HCT116 (cell line): ENCODE measurements at regions not wholly inside any gene's neighbourhood (a gene's known extent, or its start where the extent isn't known, plus 50 kb on each side); places are given as distances from the start of the nearest gene placed in this dataset.

Source experiments
- ATAC-seq: fragments of 200-7000 bp; cut with Tn5 transposase; 2 replicates; pipeline ENCODE4 v1.9.1; 2020; ENCODE audit warnings: mild to moderate bottlenecking, moderate library complexity
- BruUV-seq: library from RNA; stranded (reverse); fragments of 400-500 nt; replicated peaks from 2 replicates; lab custom pipeline; 2021; lab: Mats Ljungman, UMichigan
- CTCF ChIA-PET: fragments of 300-600 bp; sonication (Branson Sonifier 250); formaldehyde crosslinking; loops from one replicate; lab custom pipeline; 2021; ENCODE audit warnings: antibody characterized with exemption; lab: Charles Lee
- POLR2A ChIA-PET: fragments of 300-600, 350-600 bp; sonication (Branson Sonifier 250); formaldehyde crosslinking; loops from one replicate; lab custom pipeline; 2021; ENCODE audit warnings: antibody characterized with exemption; lab: Charles Lee
- RAD21 ChIA-PET, 2 experiments: fragments of 300-600 bp; sonication (Branson Sonifier 250); formaldehyde crosslinking; loops; one replicate each; lab custom pipeline; 2023; ENCODE audit warnings: low total read pairs in 2 of 2; ENCODE audit not compliant: uncharacterized antibody in 2 of 2, unreplicated experiment in 2 of 2, low non-redundant PET in 1 of 2; lab: Charles Lee
- DNase-seq: peaks from one replicate; pipeline ENCODE4 v3.0.0-alpha.2; 2010; ENCODE audit warnings: low read depth, low spot score
- H2AFZ ChIP-seq: fragments of 200-600 bp; shearing (Covaris generic), sonication (generic); 2 replicates; pipeline ENCODE4 v1.6.1; 2017; ENCODE audit warnings: low read depth, mixed run types, mixed read lengths, antibody characterized with exemption, low read length; ENCODE audit not compliant: poor library complexity, severe bottlenecking
- H3K27ac ChIP-seq: 2 replicates; pipeline ENCODE4 v1.5.1; 2012; ENCODE audit warnings: low read depth, low read length
- H3K27me3 ChIP-seq: fragments of 200-600 bp; sonication (generic); 2 replicates; pipeline ENCODE4 v1.6.1; 2016; ENCODE audit warnings: mixed run types, low read length, mixed read lengths; ENCODE audit not compliant: insufficient read depth
- H3K36me3 ChIP-seq, 2 experiments: fragments of 200-500 bp in 1 of 2; fragments of 200-600 bp in 1 of 2; sonication (Bioruptor generic) in 1 of 2; sonication (generic) in 1 of 2; 2 replicates each; pipeline versions ENCODE4 v1.5.1 to v1.6.1; 2014 to 2016; ENCODE audit warnings: low read length in 2 of 2, inconsistent platforms in 1 of 2, mixed read lengths in 1 of 2, mixed run types in 1 of 2; ENCODE audit not compliant: insufficient read depth in 2 of 2, control insufficient read depth in 1 of 2
- H3K4me1 ChIP-seq, 2 experiments: fragments of 200-600 bp in 1 of 2; sonication (generic) in 1 of 2; 2 replicates each; pipeline versions ENCODE4 v1.5.1 to v1.6.1; 2012 to 2017; ENCODE audit warnings: low read length in 2 of 2, inconsistent platforms in 1 of 2, mild to moderate bottlenecking in 1 of 2, mixed read lengths in 1 of 2, mixed run types in 1 of 2, moderate library complexity in 1 of 2; ENCODE audit not compliant: insufficient read depth in 2 of 2, control insufficient read depth in 1 of 2
- H3K4me2 ChIP-seq: fragments of 200-600 bp; sonication (generic); 2 replicates; pipeline ENCODE4 v1.6.1; 2017; ENCODE audit warnings: mixed run types, low read length, mixed read lengths
- H3K4me3 ChIP-seq, 2 experiments: fragments of 200-600 bp in 1 of 2; sonication (generic) in 1 of 2; replicated peaks in 1 of 2; 2 replicates each; pipeline ENCODE4 v1.5.1; 2011 to 2016; ENCODE audit warnings: low read length in 2 of 2, control low read depth in 1 of 2, low read depth in 1 of 2, mild to moderate bottlenecking in 1 of 2, mixed read lengths in 1 of 2, mixed run types in 1 of 2
- H3K79me2 ChIP-seq: fragments of 200-600 bp; sonication (generic); 2 replicates; pipeline ENCODE4 v1.6.1; 2017; ENCODE audit warnings: mild to moderate bottlenecking, mixed run types, low read length, moderate library complexity, mixed read lengths; ENCODE audit not compliant: insufficient read depth
- H3K9ac ChIP-seq: fragments of 200-600 bp; sonication (generic); 2 replicates; pipeline ENCODE4 v1.6.1; 2016; ENCODE audit warnings: low read length, mixed read lengths
- H3K9me2 ChIP-seq: fragments of 200-600 bp; sonication (generic), shearing (Covaris generic); 2 replicates; pipeline ENCODE4 v1.6.1; 2017; ENCODE audit warnings: mixed run types, mild to moderate bottlenecking, moderate library complexity; ENCODE audit not compliant: insufficient read depth
- H3K9me3 ChIP-seq, 2 experiments: fragments of 200-500 bp in 1 of 2; fragments of 200-600 bp in 1 of 2; sonication (Bioruptor generic) in 1 of 2; sonication (generic) in 1 of 2; 2 replicates each; pipeline ENCODE4 v1.6.1; 2014 to 2017; ENCODE audit warnings: low read length in 2 of 2, mixed read lengths in 2 of 2, inconsistent platforms in 1 of 2, low read depth in 1 of 2, mild to moderate bottlenecking in 1 of 2, mixed run types in 1 of 2, moderate library complexity in 1 of 2; ENCODE audit not compliant: control insufficient read depth in 1 of 2, insufficient read depth in 1 of 2
- H4K20me1 ChIP-seq: fragments of 200-600 bp; sonication (generic), shearing (Covaris generic); 2 replicates; pipeline ENCODE4 v1.6.1; 2017; ENCODE audit warnings: mixed run types, mild to moderate bottlenecking, moderate library complexity; ENCODE audit not compliant: insufficient read depth
- ATF3 ChIP-seq: IDR thresholded peaks from 2 replicates; pipeline ENCODE4 v1.6.1; 2012
- CEBPB ChIP-seq: IDR thresholded peaks from 2 replicates; pipeline ENCODE4 v1.6.1; 2012; ENCODE audit warnings: low read depth
- CTCF ChIP-seq, 3 experiments: fragments of 200-600 bp in 1 of 3; sonication (generic) in 1 of 3; IDR thresholded peaks in 2 of 3; conservative IDR thresholded peaks in 1 of 3; 2 replicates each; pipeline ENCODE4 v1.5.1; 2012 to 2017; ENCODE audit warnings: low read depth in 2 of 3, low read length in 2 of 3, antibody characterized with exemption in 1 of 3, borderline replicate concordance in 1 of 3, control low read depth in 1 of 3, mild to moderate bottlenecking in 1 of 3, mixed read lengths in 1 of 3, mixed run types in 1 of 3, moderate library complexity in 1 of 3; ENCODE audit not compliant: insufficient read depth in 1 of 3
- EGR1 ChIP-seq: IDR thresholded peaks from 2 replicates; pipeline ENCODE4 v1.6.1; 2012; ENCODE audit warnings: low read depth
- ELF1 ChIP-seq: IDR thresholded peaks from 2 replicates; pipeline ENCODE4 v1.6.1; 2012; ENCODE audit warnings: low read depth, borderline replicate concordance
- EZH2 ChIP-seq: fragments of 200-600 bp; sonication (generic); IDR thresholded peaks from 2 replicates; pipeline ENCODE4 v1.6.1; 2017; ENCODE audit warnings: antibody characterized with exemption, mixed run types
- EZH2phosphoT487 ChIP-seq: fragments of 200-600 bp; IDR thresholded peaks from 2 replicates; pipeline ENCODE4 v1.6.1; 2018; ENCODE audit warnings: antibody characterized with exemption, borderline replicate concordance
- FOSL1 ChIP-seq: IDR thresholded peaks from 2 replicates; pipeline ENCODE4 v1.6.1; 2012; ENCODE audit warnings: low read depth
- JUND ChIP-seq: IDR thresholded peaks from 2 replicates; pipeline ENCODE4 v1.6.1; 2012
- MAX ChIP-seq: IDR thresholded peaks from 2 replicates; pipeline ENCODE4 v1.6.1; 2012
- POLR2AphosphoS5 ChIP-seq: IDR thresholded peaks from 2 replicates; pipeline ENCODE4 v1.6.1; 2011; ENCODE audit warnings: mild to moderate bottlenecking, low read depth, low read length, moderate library complexity
- REST ChIP-seq: IDR thresholded peaks from 2 replicates; pipeline ENCODE4 v1.6.1; 2012; ENCODE audit warnings: low read depth
- SP1 ChIP-seq: IDR thresholded peaks from 2 replicates; pipeline ENCODE4 v1.6.1; 2012; ENCODE audit warnings: low read depth
- TCF7L2 ChIP-seq: IDR thresholded peaks from 2 replicates; pipeline ENCODE4 v1.7.0; 2011; ENCODE audit warnings: borderline replicate concordance, inconsistent platforms; ENCODE audit not compliant: insufficient read depth, insufficient read length; ENCODE audit errors: extremely low read depth
- YY1 ChIP-seq: IDR thresholded peaks from 2 replicates; pipeline ENCODE4 v1.6.1; 2011; ENCODE audit warnings: low read length, low read depth, moderate library complexity, mild to moderate bottlenecking; ENCODE audit not compliant: insufficient replicate concordance; ENCODE audit errors: extremely low read depth
- ZFX ChIP-seq: fragments of 450-650 bp; IDR thresholded peaks from 2 replicates; pipeline ENCODE4 v1.6.1; 2017
- intact Hi-C: fragments of 100-400 bp; cut with micrococcal nuclease; formaldehyde crosslinking; loops from 2 replicates; pipeline ENCODE4 v1.10.0; 2022

GRCh38 chr15:96255599-96255998, 74.9 kb upstream of the NR2F2 start:
- CTCF ChIA-PET = no interaction called here
- Histone ChIP-seq H2AFZ (no peak overlapping the region), H3K27me3 (no peaks in the 10 kb centered on the region), H3K9me3 (no peaks in the 10 kb centered on the region), H3K4me2 (no peak overlapping the region), H3K36me3 (no peaks in the 10 kb centered on the region), H3K27ac (no peak overlapping the region), H3K4me3 (no peak overlapping the region), H4K20me1 (no peaks in the 10 kb centered on the region), H3K4me1 (peaks cover 17 to 51% of the 10 kb centered on the region in 2 experiments), H3K79me2 (no peaks in the 10 kb centered on the region), H3K9ac (no peak overlapping the region), H3K9me2 (no peaks in the 10 kb centered on the region)
- TF ChIP-seq YY1 = no peak
- TF ChIP-seq EZH2 = no peak
- TF ChIP-seq EGR1 = no peak
- no peak for TF ChIP-seq CEBPB
- TF ChIP-seq MAX = no peak
- TF ChIP-seq POLR2AphosphoS5 = no peak
- no peak for TF ChIP-seq FOSL1
- TF ChIP-seq JUND = no peak
- TF ChIP-seq EZH2phosphoT487 = no peak
- TF ChIP-seq TCF7L2 = no peak
- DNase-seq = no peak
- POLR2A ChIA-PET = no interaction called here
- no TSS peak for BruUV-seq
- no peak for ATAC-seq
- intact Hi-C loops = no loop called here
- RAD21 ChIA-PET = no interaction called here

GRCh38 chr15:96261575-96262034, 68.9 kb upstream of the NR2F2 start:
- POLR2A ChIA-PET = interaction anchor here (0.7 kb wide), 1 partner anchor 397 kb away, joined by 6 read pairs; no protein-coding TSS in a partner anchor
- intact Hi-C loops = no loop called here
- TF ChIP-seq SP1 = no peak
- TF ChIP-seq CTCF (IDR thresholded peaks at IDR 0.05 in 2 of 3, conservative IDR thresholded peaks at IDR 0.05 in 1 of 3; ENCODE audit: borderline replicate concordance in 1 of 3, insufficient read depth in 1 of 3, low read depth in 2 of 3, low read length in 2 of 3) = no peak
- TF ChIP-seq ELF1 = no peak
- no peak for TF ChIP-seq CEBPB
- no peak for TF ChIP-seq FOSL1
- no peak for TF ChIP-seq REST
- TF ChIP-seq MAX = no peak
- no peak for TF ChIP-seq ZFX
- TF ChIP-seq ATF3 = no peak
- no peak for TF ChIP-seq YY1

More at GRCh38 chr15:96261575-96262034, 68.9 kb upstream of the NR2F2 start:
- H3K9ac ChIP-seq = no peak overlapping the region
- no peak overlapping the region for H3K27ac ChIP-seq
- H2AFZ ChIP-seq = no peak overlapping the region
- CTCF ChIA-PET = no interaction called here
- RAD21 ChIA-PET = no interaction called here
- H3K4me2 ChIP-seq = no peak overlapping the region
- no peaks in the 10 kb centered on the region for H3K79me2 ChIP-seq
- no peaks in the 10 kb centered on the region for H4K20me1 ChIP-seq
- H3K9me2 ChIP-seq = no peaks in the 10 kb centered on the region
- BruUV-seq = no TSS peak
- no peak overlapping the region for H3K4me3 ChIP-seq
- H3K27me3 ChIP-seq = no peaks in the 10 kb centered on the region
- no peaks in the 10 kb centered on the region for H3K36me3 ChIP-seq
- DNase-seq (no peak), ATAC-seq (no peak)
- H3K4me1 ChIP-seq = peaks cover 36 to 65% of the 10 kb centered on the region in 2 experiments
- no peaks in the 10 kb centered on the region for H3K9me3 ChIP-seq
